OCI-LY1 (cell line): ENCODE measurements at regions not wholly inside any gene's neighbourhood (a gene's known extent, or its start where the extent isn't known, plus 50 kb on each side); places are given as distances from the start of the nearest gene placed in this dataset.

Experiments
- CTCF ChIP-seq: fragments of 200-600 bp; sonication (generic), shearing (Covaris generic); IDR thresholded peaks from 2 replicates; pipeline ENCODE4 v1.5.1; 2017; ENCODE audit warnings: mild to moderate bottlenecking, antibody characterized with exemption, low read length, moderate library complexity, mixed read lengths
- EZH2 ChIP-seq: fragments of 200-600 bp; sonication (generic), shearing (Covaris generic); IDR thresholded peaks from 2 replicates; pipeline ENCODE4 v1.8.0; 2017; ENCODE audit warnings: borderline replicate concordance, mixed run types, mild to moderate bottlenecking, antibody characterized with exemption, low read length, moderate library complexity, mixed read lengths

GRCh38 chr6:170091000-170091638, 199.8 kb downstream of the DLL1 start:
- TF ChIP-seq CTCF (no peak), EZH2 (no peak)
